K562 (cell line): ENCODE measurements at regions not wholly inside any gene's neighbourhood (a gene's known extent, or its start where the extent isn't known, plus 50 kb on each side); places are given as distances from the start of the nearest gene placed in this dataset.

Experiments
- ATAC-seq: fragments of 200-7000 bp; cut with Tn5 transposase; 3 replicates; pipeline ENCODE4 v1.9.1; 2020; ENCODE audit warnings: moderate library complexity
- BruUV-seq: library from RNA; stranded (reverse); fragments of 400-500 nt; replicated peaks from 2 replicates; lab custom pipeline; 2021; lab: Mats Ljungman, UMichigan
- CTCF ChIA-PET: fragments of 300-600 bp; formaldehyde crosslinking; extraction: SDS; loops from one replicate; lab custom pipeline; 2021; ENCODE audit warnings: low intra/inter-chr PET ratio; lab: Yijun Ruan, JAX
- POLR2A ChIA-PET: fragments of 300-600, 350-650 bp; sonication (Branson Sonifier 250); formaldehyde crosslinking; extraction: SDS; loops from one replicate; lab custom pipeline; 2021; ENCODE audit warnings: antibody characterized with exemption, inconsistent platforms; lab: Yijun Ruan, JAX
- DNase-seq, 4 experiments: peaks; one replicate each; pipeline versions ENCODE4 v3.0.0 to v3.0.0-alpha.2; 2011 to 2018; ENCODE audit warnings: low spot score in 3 of 4, mixed read lengths in 3 of 4; ENCODE audit errors: extremely low read depth in 1 of 4
- FAIRE-seq: peaks from 2 replicates; lab custom pipeline; 2011; peaks lifted over from hg19 to GRCh38; lab: Jason Lieb, UNC
- H2AFZ ChIP-seq: 2 replicates; pipeline ENCODE4 v1.6.0; 2011; ENCODE audit warnings: low read depth, low read length, control low read depth, inconsistent platforms
- H3K27ac ChIP-seq: fragments of 200-600 bp; 3 replicates; pipeline ENCODE4 v1.8.0; 2011; ENCODE audit warnings: low read depth, mild to moderate bottlenecking, control low read depth, inconsistent platforms, low read length, moderate library complexity, mixed read lengths; ENCODE audit errors: extremely low read depth
- H3K27me3 ChIP-seq, 2 experiments: fragments of 300-600 bp in 1 of 2; 2 replicates in 1 of 2; 3 replicates in 1 of 2; pipeline versions ENCODE4 v1.6.0 to v1.8.0; 2011; ENCODE audit warnings: inconsistent platforms in 2 of 2, low read length in 2 of 2, mild to moderate bottlenecking in 1 of 2, mixed read lengths in 1 of 2, moderate library complexity in 1 of 2; ENCODE audit not compliant: control insufficient read depth in 2 of 2, insufficient read depth in 2 of 2
- H3K36me3 ChIP-seq: fragments of 300-600 bp; 3 replicates; pipeline ENCODE4 v1.8.0; 2011; ENCODE audit warnings: mild to moderate bottlenecking, low read length, inconsistent platforms; ENCODE audit not compliant: control insufficient read depth, insufficient read depth
- H3K4me1 ChIP-seq, 2 experiments: fragments of 200-600 bp in 1 of 2; replicated peaks in 1 of 2; 2 replicates in 1 of 2; 3 replicates in 1 of 2; pipeline versions ENCODE4 v1.5.1 to v1.8.0; 2011; ENCODE audit warnings: inconsistent platforms in 2 of 2, low read length in 2 of 2, mild to moderate bottlenecking in 1 of 2, mixed read lengths in 1 of 2, moderate library complexity in 1 of 2; ENCODE audit not compliant: control insufficient read depth in 2 of 2, insufficient read depth in 2 of 2
- H3K4me2 ChIP-seq: 2 replicates; pipeline ENCODE4 v1.6.1; 2011; ENCODE audit warnings: low read length, control low read depth, inconsistent platforms, mixed read lengths; ENCODE audit not compliant: insufficient read depth
- H3K4me3 ChIP-seq: fragments of 200-600 bp; sonication (generic), shearing (Covaris generic); 2 replicates; pipeline ENCODE4 v1.5.1; 2016; ENCODE audit warnings: control low read depth, inconsistent platforms
- H3K79me2 ChIP-seq: fragments of 200-600 bp; 3 replicates; pipeline ENCODE4 v1.8.0; 2011; ENCODE audit warnings: low read length, inconsistent platforms; ENCODE audit not compliant: control insufficient read depth, insufficient read depth
- H3K9ac ChIP-seq, 2 experiments: 2 replicates each; pipeline versions ENCODE4 v1.6.0 to v1.6.1; 2011; ENCODE audit warnings: low read depth in 2 of 2, low read length in 2 of 2, control low read depth in 1 of 2, inconsistent platforms in 1 of 2, mild to moderate bottlenecking in 1 of 2, mixed read lengths in 1 of 2; ENCODE audit not compliant: insufficient read depth in 1 of 2
- H3K9me1 ChIP-seq: one replicate; pipeline ENCODE4 v1.6.0; 2011; ENCODE audit warnings: inconsistent platforms, mild to moderate bottlenecking, low read length, moderate library complexity; ENCODE audit not compliant: control insufficient read depth, insufficient read depth
- H3K9me3 ChIP-seq: replicated peaks from 2 replicates; pipeline ENCODE4 v1.5.1; 2011; ENCODE audit warnings: low read depth, low read length, inconsistent platforms; ENCODE audit not compliant: control insufficient read depth, insufficient read depth
- H4K20me1 ChIP-seq: replicated peaks from 2 replicates; pipeline ENCODE4 v1.6.1; 2011; ENCODE audit warnings: low read length, inconsistent platforms, mixed read lengths; ENCODE audit not compliant: control insufficient read depth, insufficient read depth
- BCOR ChIP-seq: fragments of 450-650 bp; IDR thresholded peaks from 2 replicates; pipeline ENCODE4 v1.6.1; 2016
- RBM25 ChIP-seq: fragments of 200-400 bp; formaldehyde crosslinking; IDR thresholded peaks from 2 replicates; pipeline ENCODE4 v1.6.1; 2018; ENCODE audit warnings: low read length, low read depth, moderate library complexity; ENCODE audit not compliant: severe bottlenecking
- ZFP36 ChIP-seq: fragments of 150-350 bp; IDR thresholded peaks from 2 replicates; pipeline ENCODE4 v1.6.1; 2018; ENCODE audit warnings: low read length, low read depth; ENCODE audit not compliant: partially characterized antibody
- WGBS: fragments of 100-300 bp; shearing (Covaris generic); methylation state at CpG from one replicate; pipeline ENCODE4 v1.1.6; 2016; ENCODE audit warnings: low coverage, mixed read lengths; ENCODE audit not compliant: insufficient coverage; ENCODE audit errors: missing lambda C conversion rate; 5-methylcytosine and 5-hydroxymethylcytosine counted together
- in situ Hi-C: fragments of 300-500 bp; cut with MboI; formaldehyde crosslinking; loops from 4 replicates; pipeline ENCODE4 v1.15.0; 2018; ENCODE audit warnings: inconsistent platforms, mixed read lengths
- intact Hi-C: fragments of 100-400 bp; cut with micrococcal nuclease; formaldehyde crosslinking; loops from 2 replicates; pipeline ENCODE4 v1.14.2; 2022
- TF ChIP-seq, protein P1 (sequence below): conservative IDR thresholded peaks from 2 replicates; pipeline ENCODE4 v1.6.1; 2011; ENCODE audit warnings: low read depth, mild to moderate bottlenecking, low read length; ENCODE audit not compliant: control insufficient read depth
- TF ChIP-seq, protein P2 (sequence below): sonication (generic); formaldehyde crosslinking; IDR thresholded peaks from 2 replicates; pipeline ENCODE4 v1.8.0; 2022; ENCODE audit warnings: missing genetic modification reagents, mild to moderate bottlenecking, borderline replicate concordance

DNA sequence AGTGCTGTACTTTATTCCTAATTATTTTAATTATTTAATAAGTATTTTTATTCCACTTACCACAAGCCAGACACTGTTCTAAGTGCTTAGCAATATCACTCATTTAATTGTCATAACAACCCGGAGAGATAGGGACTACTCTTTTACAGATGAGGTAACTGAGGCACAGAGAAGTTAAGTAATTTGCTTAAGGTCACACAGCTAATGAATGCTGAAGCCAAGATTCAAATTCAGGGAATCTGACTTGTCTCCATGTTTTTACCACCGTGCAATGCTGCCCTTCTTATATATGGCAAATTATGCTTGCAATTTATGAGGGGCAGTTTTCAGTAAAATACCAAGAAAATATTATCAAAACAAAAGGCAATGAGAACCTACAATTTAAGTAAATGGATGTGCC, 168.4 kb upstream of the KIF2A start:
- no peak for DNase-seq
- no peak overlapping the region for H3K4me3 ChIP-seq
- TF ChIP-seq, protein P1, sequence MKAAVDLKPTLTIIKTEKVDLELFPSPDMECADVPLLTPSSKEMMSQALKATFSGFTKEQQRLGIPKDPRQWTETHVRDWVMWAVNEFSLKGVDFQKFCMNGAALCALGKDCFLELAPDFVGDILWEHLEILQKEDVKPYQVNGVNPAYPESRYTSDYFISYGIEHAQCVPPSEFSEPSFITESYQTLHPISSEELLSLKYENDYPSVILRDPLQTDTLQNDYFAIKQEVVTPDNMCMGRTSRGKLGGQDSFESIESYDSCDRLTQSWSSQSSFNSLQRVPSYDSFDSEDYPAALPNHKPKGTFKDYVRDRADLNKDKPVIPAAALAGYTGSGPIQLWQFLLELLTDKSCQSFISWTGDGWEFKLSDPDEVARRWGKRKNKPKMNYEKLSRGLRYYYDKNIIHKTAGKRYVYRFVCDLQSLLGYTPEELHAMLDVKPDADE, result no peak
- TF ChIP-seq, protein P2, sequence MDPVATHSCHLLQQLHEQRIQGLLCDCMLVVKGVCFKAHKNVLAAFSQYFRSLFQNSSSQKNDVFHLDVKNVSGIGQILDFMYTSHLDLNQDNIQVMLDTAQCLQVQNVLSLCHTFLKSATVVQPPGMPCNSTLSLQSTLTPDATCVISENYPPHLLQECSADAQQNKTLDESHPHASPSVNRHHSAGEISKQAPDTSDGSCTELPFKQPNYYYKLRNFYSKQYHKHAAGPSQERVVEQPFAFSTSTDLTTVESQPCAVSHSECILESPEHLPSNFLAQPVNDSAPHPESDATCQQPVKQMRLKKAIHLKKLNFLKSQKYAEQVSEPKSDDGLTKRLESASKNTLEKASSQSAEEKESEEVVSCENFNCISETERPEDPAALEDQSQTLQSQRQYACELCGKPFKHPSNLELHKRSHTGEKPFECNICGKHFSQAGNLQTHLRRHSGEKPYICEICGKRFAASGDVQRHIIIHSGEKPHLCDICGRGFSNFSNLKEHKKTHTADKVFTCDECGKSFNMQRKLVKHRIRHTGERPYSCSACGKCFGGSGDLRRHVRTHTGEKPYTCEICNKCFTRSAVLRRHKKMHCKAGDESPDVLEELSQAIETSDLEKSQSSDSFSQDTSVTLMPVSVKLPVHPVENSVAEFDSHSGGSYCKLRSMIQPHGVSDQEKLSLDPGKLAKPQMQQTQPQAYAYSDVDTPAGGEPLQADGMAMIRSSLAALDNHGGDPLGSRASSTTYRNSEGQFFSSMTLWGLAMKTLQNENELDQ (CRISPR knock-in tag), result no peak
- peak; percentile 69 for TF ChIP-seq ZFP36
- 0 out of 2 replicates have a peak, but pooled peaks have one; percentile 18 for TF ChIP-seq BCOR
- TF ChIP-seq RBM25, result peak; percentile 93
- TF ChIP-seq, all 486 proteins: peak for 3
- ATAC-seq, result no peak
- Histone ChIP-seq H4K20me1 (no peaks in the 10 kb centered on the region), H3K9me3 (no peaks in the 10 kb centered on the region), H3K27ac (no peak overlapping the region), H2AFZ (no peak overlapping the region), H3K9ac (no peak overlapping the region), H3K9me1 (no peaks in the 10 kb centered on the region), H3K4me1 (no peaks in the 10 kb centered on the region), H3K36me3 (no peaks in the 10 kb centered on the region), H3K79me2 (no peaks in the 10 kb centered on the region), H3K4me2 (no peak overlapping the region), H3K27me3 (peaks cover 4 to 11% of the 10 kb centered on the region in 2 experiments; a peak in 2 of 5 replicates)
- FAIRE-seq, result no peak
- intact Hi-C loops, result no loop called here
- in situ Hi-C loops, result no loop called here
- ChIA-PET POLR2A (no interaction called here), CTCF (no interaction called here)
- 0% methylated on average over 2 of the region's 2 CpGs for WGBS
- no TSS peak for BruUV-seq
